ENCODE measurements at regions not wholly inside any gene's neighbourhood (a gene's known extent, or its start where the extent isn't known, plus 50 kb on each side); places are given as distances from the start of the nearest gene placed in this dataset.

- TF ChIP-seq, protein P1, sequence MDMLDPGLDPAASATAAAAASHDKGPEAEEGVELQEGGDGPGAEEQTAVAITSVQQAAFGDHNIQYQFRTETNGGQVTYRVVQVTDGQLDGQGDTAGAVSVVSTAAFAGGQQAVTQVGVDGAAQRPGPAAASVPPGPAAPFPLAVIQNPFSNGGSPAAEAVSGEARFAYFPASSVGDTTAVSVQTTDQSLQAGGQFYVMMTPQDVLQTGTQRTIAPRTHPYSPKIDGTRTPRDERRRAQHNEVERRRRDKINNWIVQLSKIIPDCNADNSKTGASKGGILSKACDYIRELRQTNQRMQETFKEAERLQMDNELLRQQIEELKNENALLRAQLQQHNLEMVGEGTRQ (IDR thresholded peaks at IDR 0.05; ENCODE audit: borderline replicate concordance, low read depth, low read length) = no peak
Observed at GRCh38 chr2:207421671-207422070, 108.1 kb upstream of the CREB1 start (continued).

DNA sequence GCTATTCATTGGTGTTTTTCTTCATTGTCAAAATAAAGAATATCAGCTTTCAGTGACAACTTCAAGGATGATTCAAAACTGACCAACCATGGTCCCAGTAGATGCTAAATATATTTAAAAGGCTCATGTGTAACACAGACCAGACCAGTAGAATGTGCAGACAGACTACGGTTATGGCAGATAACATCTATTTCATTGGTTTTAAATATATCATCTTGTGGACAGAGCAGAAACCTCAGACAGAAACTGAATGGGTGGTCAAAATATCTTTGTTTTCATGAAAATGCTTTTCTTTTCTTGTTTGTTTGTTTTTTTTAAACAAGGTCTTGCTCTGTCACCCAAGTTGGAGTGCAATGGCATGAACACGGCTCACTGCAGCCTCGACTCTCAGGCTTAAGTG is 107.4 kb upstream of the CREB1 start:
- Histone ChIP-seq H3K4me1 (ENCODE audit: control insufficient read depth in 1 of 2, insufficient read depth in 2 of 2, low read depth in 1 of 2, low read length in 1 of 2) (peaks cover 0 to 23% of the 10 kb centered on the region in 2 experiments; a peak in 2 of 4 replicates), H3K27me3 (ENCODE audit: insufficient read depth) (no peaks in the 10 kb centered on the region), H3K4me3 (ENCODE audit: low read depth in 2 of 2, low read length in 1 of 2) (no peak overlapping the region), H3K9me3 (no peaks in the 10 kb centered on the region; the same call in 1 of the 2 replicates), H4K20me1 (ENCODE audit: insufficient read depth) (no peaks in the 10 kb centered on the region), H3K79me2 (ENCODE audit: insufficient read depth) (no peaks in the 10 kb centered on the region), H2AFZ (ENCODE audit: low read depth) (no peak overlapping the region), H3K27ac (ENCODE audit: low read depth in 2 of 2, low read length in 1 of 2) (peak overlapping the region in 1 of 2 experiments; percentile 7; a peak in 1 of 4 replicates), H3F3A (replicated peaks; ENCODE audit: insufficient read depth) (no peaks in the 10 kb centered on the region), H3K9me2 (no peaks in the 10 kb centered on the region), H3K4me2 (no peak overlapping the region), H3K9ac (no peak overlapping the region), H3K36me3 (replicated peaks in 1 of 2; ENCODE audit: control insufficient read depth in 1 of 2, insufficient read depth in 2 of 2, low read length in 1 of 2) (no peaks in the 10 kb centered on the region)
- CTCF ChIA-PET = interaction anchor here (1.9 kb wide), 1 partner anchor 50 kb away, joined by 4 read pairs; no protein-coding TSS in a partner anchor
- POLR2A ChIA-PET = no interaction called here
- TF ChIP-seq, protein P2, sequence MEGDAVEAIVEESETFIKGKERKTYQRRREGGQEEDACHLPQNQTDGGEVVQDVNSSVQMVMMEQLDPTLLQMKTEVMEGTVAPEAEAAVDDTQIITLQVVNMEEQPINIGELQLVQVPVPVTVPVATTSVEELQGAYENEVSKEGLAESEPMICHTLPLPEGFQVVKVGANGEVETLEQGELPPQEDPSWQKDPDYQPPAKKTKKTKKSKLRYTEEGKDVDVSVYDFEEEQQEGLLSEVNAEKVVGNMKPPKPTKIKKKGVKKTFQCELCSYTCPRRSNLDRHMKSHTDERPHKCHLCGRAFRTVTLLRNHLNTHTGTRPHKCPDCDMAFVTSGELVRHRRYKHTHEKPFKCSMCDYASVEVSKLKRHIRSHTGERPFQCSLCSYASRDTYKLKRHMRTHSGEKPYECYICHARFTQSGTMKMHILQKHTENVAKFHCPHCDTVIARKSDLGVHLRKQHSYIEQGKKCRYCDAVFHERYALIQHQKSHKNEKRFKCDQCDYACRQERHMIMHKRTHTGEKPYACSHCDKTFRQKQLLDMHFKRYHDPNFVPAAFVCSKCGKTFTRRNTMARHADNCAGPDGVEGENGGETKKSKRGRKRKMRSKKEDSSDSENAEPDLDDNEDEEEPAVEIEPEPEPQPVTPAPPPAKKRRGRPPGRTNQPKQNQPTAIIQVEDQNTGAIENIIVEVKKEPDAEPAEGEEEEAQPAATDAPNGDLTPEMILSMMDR (IDR thresholded peaks at IDR 0.05) = no peak
- TF ChIP-seq TCF12 (IDR thresholded peaks at IDR 0.05) (peak; percentile 40; the same call in 1 of the 2 replicates), GATA2 (CRISPR knock-in tag; IDR thresholded peaks at IDR 0.05) (peak; percentile 55), TEAD4 (IDR thresholded peaks at IDR 0.05; ENCODE audit: borderline replicate concordance, insufficient read depth) (no peak), GABPA (IDR thresholded peaks at IDR 0.05; ENCODE audit: low read depth) (no peak), RCOR1 (IDR thresholded peaks at IDR 0.05; ENCODE audit: low read length) (no peak), EZH2phosphoT487 (IDR thresholded peaks at IDR 0.05; ENCODE audit: borderline replicate concordance, low read depth) (no peak), NFIC (IDR thresholded peaks at IDR 0.05; ENCODE audit: borderline replicate concordance) (no peak), POLR2AphosphoS5 (IDR thresholded peaks at IDR 0.05; ENCODE audit: low read depth, low read length) (no peak), FOSL2 (IDR thresholded peaks at IDR 0.05; ENCODE audit: borderline replicate concordance, low read depth) (no peak), ELF1 (IDR thresholded peaks at IDR 0.05) (no peak), EP300 (IDR thresholded peaks at IDR 0.05; ENCODE audit: borderline replicate concordance in 1 of 2, low read depth in 1 of 2, low read length in 1 of 2) (peak in 1 of 2 experiments; percentile 55; a peak in 2 of 4 replicates), MEF2A (IDR thresholded peaks at IDR 0.05; ENCODE audit: borderline replicate concordance, low read depth) (no peak), RAD21 (IDR thresholded peaks at IDR 0.05; ENCODE audit: low read length) (no peak), FOXJ3 (CRISPR knock-in tag; IDR thresholded peaks at IDR 0.05) (no peak), TAF1 (IDR thresholded peaks at IDR 0.05; ENCODE audit: borderline replicate concordance, low read depth, low read length) (no peak), RFX5 (IDR thresholded peaks at IDR 0.05; ENCODE audit: low read length) (no peak)
- TF ChIP-seq, protein P1 (IDR thresholded peaks at IDR 0.05; ENCODE audit: borderline replicate concordance, low read depth, low read length) = no peak
- DNase-seq = peak; percentile 15
- 76% methylated on average over 3 of the region's 3 CpGs for WGBS (ENCODE audit: low lambda C conversion rate)
